Epidermal melanocyte (primary cell): ENCODE measurements at regions not wholly inside any gene's neighbourhood (a gene's known extent, or its start where the extent isn't known, plus 50 kb on each side); places are given as distances from the start of the nearest gene placed in this dataset.

Experiments used
- DNase-seq: peaks from one replicate; pipeline ENCODE4 v3.0.0; 2011; ENCODE audit warnings: low spot score; ENCODE audit not compliant: insufficient read length

GRCh38 chr1:229027622-229028182, 243.2 kb upstream of the RAB4A start:
- no peak for DNase-seq

GRCh38 chr1:229028544-229028943, 242.4 kb upstream of the RAB4A start:
- no peak for DNase-seq

GRCh38 chr1:229028987-229029878, 241.7 kb upstream of the RAB4A start:
- no peak for DNase-seq

GRCh38 chr1:229029879-229030235, 241.1 kb upstream of the RAB4A start:
- DNase-seq, result no peak

- DNase-seq, result no peak
These were observed 240.3 kb upstream of the RAB4A start for GRCh38 chr1:229030630-229031029.

GRCh38 chr1:229031061-229031460, 239.8 kb upstream of the RAB4A start:
- no peak for DNase-seq

GRCh38 chr1:229031481-229032341, 239.2 kb upstream of the RAB4A start:
- no peak for DNase-seq

GRCh38 chr1:229032375-229032774, 238.5 kb upstream of the RAB4A start:
- DNase-seq, result no peak

GRCh38 chr1:229033480-229033879, 237.4 kb upstream of the RAB4A start:
- DNase-seq, result no peak

GRCh38 chr1:229034342-229034741, 236.6 kb upstream of the RAB4A start:
- DNase-seq, result no peak

GRCh38 chr1:229035054-229035747, 235.7 kb upstream of the RAB4A start:
- no peak for DNase-seq

- DNase-seq, result no peak
These were observed 235.2 kb upstream of the RAB4A start for GRCh38 chr1:229035748-229036082.

- no peak for DNase-seq
These were observed 233.0 kb upstream of the RAB4A start for GRCh38 chr1:229037806-229038405.

- no peak for DNase-seq
These were observed 230.1 kb upstream of the RAB4A start for GRCh38 chr1:229040630-229041358.

GRCh38 chr1:229041946-229042345, 229.0 kb upstream of the RAB4A start:
- DNase-seq, result no peak

- DNase-seq, result no peak
These were observed 228.4 kb upstream of the RAB4A start for GRCh38 chr1:229042482-229042881.

- no peak for DNase-seq
These were observed 227.8 kb upstream of the RAB4A start for GRCh38 chr1:229043115-229043514.

GRCh38 chr1:229046251-229046853, 224.6 kb upstream of the RAB4A start:
- no peak for DNase-seq

GRCh38 chr1:229047161-229047839, 223.6 kb upstream of the RAB4A start:
- no peak for DNase-seq
